Prostate gland (tissue), 2 donors: ENCODE measurements at regions not wholly inside any gene's neighbourhood (a gene's known extent, or its start where the extent isn't known, plus 50 kb on each side); places are given as distances from the start of the nearest gene placed in this dataset.

Experiments used
- CTCF ChIP-seq, 4 experiments: fragments of 200-600 bp in 2 of 4; fragments of 450-650 bp in 2 of 4; sonication (generic) in 2 of 4; IDR thresholded peaks; 1 replicate in 3 of 4; 2 replicates in 1 of 4; pipeline ENCODE4 v1.5.1; 2016 to 2019; ENCODE audit warnings: antibody characterized with exemption in 4 of 4, mild to moderate bottlenecking in 2 of 4, moderate library complexity in 2 of 4
- POLR2AphosphoS5 ChIP-seq: sonication (generic); formaldehyde crosslinking; IDR thresholded peaks from one replicate; pipeline ENCODE4 v1.6.1; 2017; ENCODE audit warnings: antibody characterized with exemption

GRCh38 chr10:108072466-108072865 lies 908.0 kb upstream of the SORCS1 start:
- TF ChIP-seq CTCF (IDR thresholded peaks at IDR 0.05): no peak
- no peak for TF ChIP-seq POLR2AphosphoS5
